ENCODE measurements at regions not wholly inside any gene's neighbourhood (a gene's known extent, or its start where the extent isn't known, plus 50 kb on each side); places are given as distances from the start of the nearest gene placed in this dataset.

GRCh38 chr17:53141731-53142130 is 681.0 kb upstream of the KIF2B start:
- Histone ChIP-seq H3K4me3 (ENCODE audit: low read length) (no peak overlapping the region), H3K27me3 (ENCODE audit: control insufficient read depth in 1 of 2, insufficient read depth in 2 of 2, low read length in 2 of 2) (no peaks in the 10 kb centered on the region), H3K27ac (ENCODE audit: low read depth in 1 of 2, low read length in 2 of 2) (no peak overlapping the region), H3K36me3 (ENCODE audit: insufficient read depth, low read length) (no peaks in the 10 kb centered on the region), H3K4me1 (ENCODE audit: insufficient read depth, low read length) (no peaks in the 10 kb centered on the region), H3K9me3 (ENCODE audit: control insufficient read depth in 1 of 2, insufficient read depth in 1 of 2, low read length in 2 of 2) (peaks cover 0 to 4% of the 10 kb centered on the region in 2 experiments)
- H3K27ac Mint-ChIP-seq = no peak overlapping the region
- H3K4me3 Mint-ChIP-seq = no peak overlapping the region
- no peaks in the 10 kb centered on the region for H3K36me3 Mint-ChIP-seq (ENCODE audit: low read depth)
- no peak for DNase-seq
- POLR2A ChIA-PET = no interaction called here
- no peak for TF ChIP-seq CTCF (IDR thresholded peaks at IDR 0.05)
- CTCF ChIA-PET = no interaction called here
- ATAC-seq (ENCODE audit: poor library complexity) = no peak
- H3K27me3 Mint-ChIP-seq = no peaks in the 10 kb centered on the region
- peaks cover 3% of the 10 kb centered on the region for H3K9me3 Mint-ChIP-seq
- intact Hi-C loops (cut with DNase I, micrococcal nuclease) = no loop called here
- no peaks in the 10 kb centered on the region for H3K4me1 Mint-ChIP-seq (ENCODE audit: low read depth)

DNA sequence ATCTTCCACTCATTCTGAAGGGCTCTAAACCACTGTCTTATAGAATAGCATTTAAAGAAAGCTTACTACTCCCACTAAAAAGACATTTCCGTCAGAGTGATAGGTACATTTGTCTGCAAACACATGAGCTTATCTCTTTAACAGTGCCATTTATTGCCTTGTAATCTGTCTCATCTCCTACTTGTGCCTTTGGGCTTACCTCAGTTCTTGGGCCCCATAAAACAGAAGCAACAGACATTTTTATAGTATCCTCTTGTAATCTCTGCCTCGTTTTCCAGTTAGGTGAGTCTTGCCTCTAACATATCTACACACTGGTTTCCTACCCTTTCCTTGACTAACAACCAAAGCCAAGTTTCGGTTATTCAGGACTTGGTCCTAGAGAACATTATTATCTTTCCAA is 681.4 kb upstream of the KIF2B start:
- ATAC-seq (ENCODE audit: poor library complexity) = no peak
- H3K27ac Mint-ChIP-seq = no peak overlapping the region
- H3K4me3 Mint-ChIP-seq = no peak overlapping the region
- no peaks in the 10 kb centered on the region for H3K36me3 Mint-ChIP-seq (ENCODE audit: low read depth)
- intact Hi-C loops (cut with DNase I, micrococcal nuclease) = no loop called here
- Histone ChIP-seq H3K9me3 (ENCODE audit: control insufficient read depth in 1 of 2, insufficient read depth in 1 of 2, low read length in 2 of 2) (peaks cover 0 to 4% of the 10 kb centered on the region in 2 experiments), H3K27ac (ENCODE audit: low read depth in 1 of 2, low read length in 2 of 2) (no peak overlapping the region), H3K4me1 (ENCODE audit: insufficient read depth, low read length) (no peaks in the 10 kb centered on the region), H3K4me3 (ENCODE audit: low read length) (no peak overlapping the region), H3K36me3 (ENCODE audit: insufficient read depth, low read length) (no peaks in the 10 kb centered on the region), H3K27me3 (ENCODE audit: control insufficient read depth in 1 of 2, insufficient read depth in 2 of 2, low read length in 2 of 2) (no peaks in the 10 kb centered on the region)
- H3K4me1 Mint-ChIP-seq (ENCODE audit: low read depth) = no peaks in the 10 kb centered on the region
- ChIA-PET CTCF (no interaction called here), POLR2A (no interaction called here)
- no peaks in the 10 kb centered on the region for H3K27me3 Mint-ChIP-seq
- H3K9me3 Mint-ChIP-seq = peaks cover 5% of the 10 kb centered on the region
- TF ChIP-seq CTCF (IDR thresholded peaks at IDR 0.05) = no peak
- no peak for DNase-seq

DNA sequence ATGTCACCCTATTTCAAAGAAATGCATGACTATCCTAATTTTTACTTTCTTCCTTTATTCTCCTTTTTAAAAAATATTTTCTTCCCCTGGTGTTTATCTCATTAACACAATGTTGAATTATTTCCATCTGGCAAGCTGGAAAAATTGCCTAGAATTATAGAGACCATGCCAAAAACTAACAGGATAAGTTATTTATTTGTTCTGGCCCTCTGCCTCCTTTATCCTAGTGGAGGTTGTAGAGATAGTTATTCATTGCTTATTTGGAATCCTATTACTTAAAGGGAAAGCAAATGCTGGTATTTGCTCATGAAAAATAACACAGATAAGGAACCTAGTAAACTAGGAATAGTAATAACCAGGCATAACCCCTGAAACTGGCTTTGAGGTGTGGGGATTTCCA is 684.9 kb upstream of the KIF2B start:
- Histone ChIP-seq H3K27me3 (ENCODE audit: control insufficient read depth in 1 of 2, insufficient read depth in 2 of 2, low read length in 2 of 2) (no peaks in the 10 kb centered on the region), H3K4me1 (ENCODE audit: insufficient read depth, low read length) (no peaks in the 10 kb centered on the region), H3K36me3 (ENCODE audit: insufficient read depth, low read length) (no peaks in the 10 kb centered on the region), H3K9me3 (ENCODE audit: control insufficient read depth in 1 of 2, insufficient read depth in 1 of 2, low read length in 2 of 2) (peaks cover 0 to 4% of the 10 kb centered on the region in 2 experiments), H3K27ac (ENCODE audit: low read depth in 1 of 2, low read length in 2 of 2) (no peak overlapping the region), H3K4me3 (ENCODE audit: low read length) (no peak overlapping the region)
- no peak for DNase-seq
- H3K4me3 Mint-ChIP-seq = no peak overlapping the region
- ChIA-PET POLR2A (no interaction called here), CTCF (no interaction called here)
- H3K4me1 Mint-ChIP-seq (ENCODE audit: low read depth) = no peaks in the 10 kb centered on the region
- H3K36me3 Mint-ChIP-seq (ENCODE audit: low read depth) = no peaks in the 10 kb centered on the region
- ATAC-seq (ENCODE audit: poor library complexity) = no peak
- intact Hi-C loops (cut with DNase I, micrococcal nuclease) = no loop called here
- no peak for TF ChIP-seq CTCF (IDR thresholded peaks at IDR 0.05)
- H3K27me3 Mint-ChIP-seq = no peaks in the 10 kb centered on the region
- H3K9me3 Mint-ChIP-seq = peaks cover 5% of the 10 kb centered on the region
- no peak overlapping the region for H3K27ac Mint-ChIP-seq
